ENCODE measurements at regions not wholly inside any gene's neighbourhood (a gene's known extent, or its start where the extent isn't known, plus 50 kb on each side); places are given as distances from the start of the nearest gene placed in this dataset.
"Not testable (repeated sequence)": the region's sequence is repeated elsewhere in the genome, so short reads cannot be mapped to it uniquely, and the experiment has no call there.

- TF ChIP-seq, protein P1, sequence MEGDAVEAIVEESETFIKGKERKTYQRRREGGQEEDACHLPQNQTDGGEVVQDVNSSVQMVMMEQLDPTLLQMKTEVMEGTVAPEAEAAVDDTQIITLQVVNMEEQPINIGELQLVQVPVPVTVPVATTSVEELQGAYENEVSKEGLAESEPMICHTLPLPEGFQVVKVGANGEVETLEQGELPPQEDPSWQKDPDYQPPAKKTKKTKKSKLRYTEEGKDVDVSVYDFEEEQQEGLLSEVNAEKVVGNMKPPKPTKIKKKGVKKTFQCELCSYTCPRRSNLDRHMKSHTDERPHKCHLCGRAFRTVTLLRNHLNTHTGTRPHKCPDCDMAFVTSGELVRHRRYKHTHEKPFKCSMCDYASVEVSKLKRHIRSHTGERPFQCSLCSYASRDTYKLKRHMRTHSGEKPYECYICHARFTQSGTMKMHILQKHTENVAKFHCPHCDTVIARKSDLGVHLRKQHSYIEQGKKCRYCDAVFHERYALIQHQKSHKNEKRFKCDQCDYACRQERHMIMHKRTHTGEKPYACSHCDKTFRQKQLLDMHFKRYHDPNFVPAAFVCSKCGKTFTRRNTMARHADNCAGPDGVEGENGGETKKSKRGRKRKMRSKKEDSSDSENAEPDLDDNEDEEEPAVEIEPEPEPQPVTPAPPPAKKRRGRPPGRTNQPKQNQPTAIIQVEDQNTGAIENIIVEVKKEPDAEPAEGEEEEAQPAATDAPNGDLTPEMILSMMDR (IDR thresholded peaks at IDR 0.05): not testable (repeated sequence)
- TF ChIP-seq POLR2A, POLR2AphosphoS5 (IDR thresholded peaks at IDR 0.05): not testable (repeated sequence)
Observed at GRCh38 chr2:110386546-110386945, 86.1 kb downstream of the LIMS4 start.

Measured in suprapubic skin (tissue), 4 donors.